HG02610 (cell line): ENCODE measurements at regions not wholly inside any gene's neighbourhood (a gene's known extent, or its start where the extent isn't known, plus 50 kb on each side); places are given as distances from the start of the nearest gene placed in this dataset.

Experiments
- ATAC-seq: cut with Tn5 transposase; IDR thresholded peaks from one replicate; pipeline ENCODE4 v1.9.1; 2021; ENCODE audit warnings: mild to moderate bottlenecking, moderate library complexity; ENCODE audit not compliant: unreplicated experiment

- no peak for ATAC-seq
Measured at GRCh38 chr4:189440716-189441115, 500.0 kb upstream of the FRG1 start.

GRCh38 chr4:189443341-189443740 lies 497.3 kb upstream of the FRG1 start:
- no peak for ATAC-seq

GRCh38 chr4:189445613-189446012 lies 495.1 kb upstream of the FRG1 start:
- no peak for ATAC-seq

GRCh38 chr4:189463734-189464133 lies 476.9 kb upstream of the FRG1 start:
- ATAC-seq, result no peak

GRCh38 chr4:189494407-189494806 lies 446.3 kb upstream of the FRG1 start:
- ATAC-seq, result no peak

GRCh38 chr4:189497516-189497915 lies 443.2 kb upstream of the FRG1 start:
- no peak for ATAC-seq

- ATAC-seq, result no peak
Measured at GRCh38 chr4:189497996-189498395, 442.7 kb upstream of the FRG1 start.

GRCh38 chr4:189498457-189498856 lies 442.2 kb upstream of the FRG1 start:
- ATAC-seq, result no peak

GRCh38 chr4:189499696-189500095 lies 441.0 kb upstream of the FRG1 start:
- no peak for ATAC-seq

GRCh38 chr4:189500970-189501369 lies 439.7 kb upstream of the FRG1 start:
- ATAC-seq, result no peak

- peak; percentile 75 for ATAC-seq
Measured at GRCh38 chr4:189502841-189503435, 437.7 kb upstream of the FRG1 start.

- ATAC-seq, result no peak
Measured at GRCh38 chr4:189504220-189504619, 436.5 kb upstream of the FRG1 start.

GRCh38 chr4:189505380-189505779 lies 435.3 kb upstream of the FRG1 start:
- ATAC-seq, result no peak

GRCh38 chr4:189506080-189506479 lies 434.6 kb upstream of the FRG1 start:
- no peak for ATAC-seq

GRCh38 chr4:189507060-189507459 lies 433.6 kb upstream of the FRG1 start:
- no peak for ATAC-seq

- no peak for ATAC-seq
Measured at GRCh38 chr4:189510601-189511000, 430.1 kb upstream of the FRG1 start.

GRCh38 chr4:189511581-189511980 lies 429.1 kb upstream of the FRG1 start:
- no peak for ATAC-seq

- ATAC-seq, result no peak
Measured at GRCh38 chr4:189513421-189513820, 427.3 kb upstream of the FRG1 start.

- ATAC-seq, result no peak
Measured at GRCh38 chr4:189514209-189514608, 426.5 kb upstream of the FRG1 start.

GRCh38 chr4:189516902-189517301 lies 423.8 kb upstream of the FRG1 start:
- no peak for ATAC-seq

- ATAC-seq, result no peak
Measured at GRCh38 chr4:189519186-189519585, 421.5 kb upstream of the FRG1 start.

- ATAC-seq, result no peak
Measured at GRCh38 chr4:189525304-189525703, 415.4 kb upstream of the FRG1 start.

- no peak for ATAC-seq
Measured at GRCh38 chr4:189530848-189531247, 409.8 kb upstream of the FRG1 start.
